ENCODE measurements at regions not wholly inside any gene's neighbourhood (a gene's known extent, or its start where the extent isn't known, plus 50 kb on each side); places are given as distances from the start of the nearest gene placed in this dataset.

- TF ChIP-seq EZH2phosphoT487 (IDR thresholded peaks at IDR 0.05; ENCODE audit: insufficient read depth, low read depth) (no peak), EZH2 (IDR thresholded peaks at IDR 0.05; ENCODE audit: insufficient read depth, poor library complexity, severe bottlenecking) (no peak)
- Histone ChIP-seq H3K4me1 (ENCODE audit: insufficient read depth) (no peaks in the 10 kb centered on the region), H3K27me3 (replicated peaks; ENCODE audit: insufficient read depth) (no peaks in the 10 kb centered on the region), H3K27ac (no peak overlapping the region), H3K4me2 (ENCODE audit: unreplicated experiment) (no peak overlapping the region), H3K79me2 (ENCODE audit: insufficient read depth) (no peaks in the 10 kb centered on the region), H4K20me1 (ENCODE audit: insufficient read depth) (no peaks in the 10 kb centered on the region), H3K9me2 (ENCODE audit: insufficient read depth) (no peaks in the 10 kb centered on the region), H3F3A (ENCODE audit: insufficient read depth) (no peaks in the 10 kb centered on the region), H3K36me3 (ENCODE audit: low read depth) (no peaks in the 10 kb centered on the region), H3K9ac (no peak overlapping the region), H2AFZ (no peak overlapping the region), H3K9me3 (ENCODE audit: low read depth) (peaks cover 5% of the 10 kb centered on the region), H3K4me3 (no peak overlapping the region)
- WGBS, 2 experiments (ENCODE audit: low coverage in 1 of 2, low lambda C conversion rate in 2 of 2, missing lambda C conversion rate in 2 of 2) = 55 to 59% methylated on average over 3 of the region's 3 CpGs
- in situ Hi-C loops (cut with MboI) = no loop called here
- no peak for DNase-seq
Observed at GRCh38 chr13:31503626-31504025, 235.7 kb upstream of the RXFP2 start.

GRCh38 chr13:31504918-31505317 is 234.4 kb upstream of the RXFP2 start:
- Histone ChIP-seq H3F3A (ENCODE audit: insufficient read depth) (no peaks in the 10 kb centered on the region), H2AFZ (no peak overlapping the region), H4K20me1 (ENCODE audit: insufficient read depth) (no peaks in the 10 kb centered on the region), H3K4me2 (ENCODE audit: unreplicated experiment) (no peak overlapping the region), H3K36me3 (ENCODE audit: low read depth) (no peaks in the 10 kb centered on the region), H3K4me1 (ENCODE audit: insufficient read depth) (no peaks in the 10 kb centered on the region), H3K9ac (no peak overlapping the region), H3K27me3 (replicated peaks; ENCODE audit: insufficient read depth) (no peaks in the 10 kb centered on the region), H3K9me3 (ENCODE audit: low read depth) (no peaks in the 10 kb centered on the region), H3K79me2 (ENCODE audit: insufficient read depth) (no peaks in the 10 kb centered on the region), H3K4me3 (no peak overlapping the region), H3K27ac (no peak overlapping the region), H3K9me2 (ENCODE audit: insufficient read depth) (no peaks in the 10 kb centered on the region)
- in situ Hi-C loops (cut with MboI) = no loop called here
- no peak for TF ChIP-seq EZH2 (IDR thresholded peaks at IDR 0.05; ENCODE audit: insufficient read depth, poor library complexity, severe bottlenecking)
- no peak for TF ChIP-seq EZH2phosphoT487 (IDR thresholded peaks at IDR 0.05; ENCODE audit: insufficient read depth, low read depth)
- 58% methylated on average over 3 of the region's 3 CpGs for WGBS, 2 experiments (ENCODE audit: low coverage in 1 of 2, low lambda C conversion rate in 2 of 2, missing lambda C conversion rate in 2 of 2)
- DNase-seq = no peak

GRCh38 chr13:31512331-31512730 is 227.0 kb upstream of the RXFP2 start:
- in situ Hi-C loops (cut with MboI) = no loop called here
- H3K9me2 ChIP-seq (ENCODE audit: insufficient read depth) = no peaks in the 10 kb centered on the region
- no peaks in the 10 kb centered on the region for H3K4me1 ChIP-seq (ENCODE audit: insufficient read depth)
- no peaks in the 10 kb centered on the region for H3K9me3 ChIP-seq (ENCODE audit: low read depth)
- H3K27me3 ChIP-seq (replicated peaks; ENCODE audit: insufficient read depth) = peaks cover 16% of the 10 kb centered on the region; the same call in 1 of the 2 replicates
- no peak for DNase-seq
- no peaks in the 10 kb centered on the region for H4K20me1 ChIP-seq (ENCODE audit: insufficient read depth)
- H3K36me3 ChIP-seq (ENCODE audit: low read depth) = no peaks in the 10 kb centered on the region
- no peak overlapping the region for H3K9ac ChIP-seq
- no peak overlapping the region for H2AFZ ChIP-seq
- no peak overlapping the region for H3K4me3 ChIP-seq
- 60 to 71% methylated on average over 3 of the region's 3 CpGs for WGBS, 2 experiments (ENCODE audit: low coverage in 1 of 2, low lambda C conversion rate in 2 of 2, missing lambda C conversion rate in 2 of 2)
- H3K4me2 ChIP-seq (ENCODE audit: unreplicated experiment) = no peak overlapping the region
- no peak overlapping the region for H3K27ac ChIP-seq
- no peaks in the 10 kb centered on the region for H3K79me2 ChIP-seq (ENCODE audit: insufficient read depth)
- no peak for TF ChIP-seq EZH2 (IDR thresholded peaks at IDR 0.05; ENCODE audit: insufficient read depth, poor library complexity, severe bottlenecking)
- TF ChIP-seq EZH2phosphoT487 (IDR thresholded peaks at IDR 0.05; ENCODE audit: insufficient read depth, low read depth) = no peak
- no peaks in the 10 kb centered on the region for H3F3A ChIP-seq (ENCODE audit: insufficient read depth)

- Histone ChIP-seq H3K27me3 (replicated peaks; ENCODE audit: insufficient read depth) (peaks cover 16% of the 10 kb centered on the region; the same call in 1 of the 2 replicates), H3K9me3 (ENCODE audit: low read depth) (no peaks in the 10 kb centered on the region), H3K79me2 (ENCODE audit: insufficient read depth) (no peaks in the 10 kb centered on the region), H3K36me3 (ENCODE audit: low read depth) (no peaks in the 10 kb centered on the region), H3K4me3 (no peak overlapping the region), H3K4me1 (ENCODE audit: insufficient read depth) (0 out of 2 replicates have a peak, but pooled peaks cover 8% of the 10 kb centered on the region), H2AFZ (no peak overlapping the region), H3K9me2 (ENCODE audit: insufficient read depth) (no peaks in the 10 kb centered on the region), H3K4me2 (ENCODE audit: unreplicated experiment) (no peak overlapping the region), H3F3A (ENCODE audit: insufficient read depth) (peaks cover 6% of the 10 kb centered on the region), H3K9ac (no peak overlapping the region), H3K27ac (no peak overlapping the region), H4K20me1 (ENCODE audit: insufficient read depth) (no peaks in the 10 kb centered on the region)
- no peak for DNase-seq
- WGBS, 2 experiments (ENCODE audit: low coverage in 1 of 2, low lambda C conversion rate in 2 of 2, missing lambda C conversion rate in 2 of 2) = 98 to 100% methylated on average over 1 of the region's 1 CpG
- in situ Hi-C loops (cut with MboI) = no loop called here
- TF ChIP-seq EZH2phosphoT487 (IDR thresholded peaks at IDR 0.05; ENCODE audit: insufficient read depth, low read depth) (no peak), EZH2 (IDR thresholded peaks at IDR 0.05; ENCODE audit: insufficient read depth, poor library complexity, severe bottlenecking) (no peak)
Observed at GRCh38 chr13:31514932-31515331, 224.4 kb upstream of the RXFP2 start.

- Histone ChIP-seq H3K27ac (no peak overlapping the region), H3K9me2 (ENCODE audit: insufficient read depth) (no peaks in the 10 kb centered on the region), H3K27me3 (replicated peaks; ENCODE audit: insufficient read depth) (peaks cover 16% of the 10 kb centered on the region; the same call in 1 of the 2 replicates), H3F3A (ENCODE audit: insufficient read depth) (peaks cover 6% of the 10 kb centered on the region), H2AFZ (no peak overlapping the region), H3K9me3 (ENCODE audit: low read depth) (no peaks in the 10 kb centered on the region), H3K4me1 (ENCODE audit: insufficient read depth) (0 out of 2 replicates have a peak, but pooled peaks cover 8% of the 10 kb centered on the region), H3K4me3 (no peak overlapping the region), H3K79me2 (ENCODE audit: insufficient read depth) (no peaks in the 10 kb centered on the region), H4K20me1 (ENCODE audit: insufficient read depth) (no peaks in the 10 kb centered on the region), H3K4me2 (ENCODE audit: unreplicated experiment) (no peak overlapping the region), H3K9ac (no peak overlapping the region), H3K36me3 (ENCODE audit: low read depth) (no peaks in the 10 kb centered on the region)
- in situ Hi-C loops (cut with MboI) = no loop called here
- no peak for TF ChIP-seq EZH2phosphoT487 (IDR thresholded peaks at IDR 0.05; ENCODE audit: insufficient read depth, low read depth)
- no peak for TF ChIP-seq EZH2 (IDR thresholded peaks at IDR 0.05; ENCODE audit: insufficient read depth, poor library complexity, severe bottlenecking)
- 13 to 14% methylated on average over 1 of the region's 1 CpG for WGBS, 2 experiments (ENCODE audit: low coverage in 1 of 2, low lambda C conversion rate in 2 of 2, missing lambda C conversion rate in 2 of 2)
- no peak for DNase-seq
Observed at GRCh38 chr13:31515427-31515826, 223.9 kb upstream of the RXFP2 start.

Measured in GM23248 (cell line).